GM19043 (cell line): ENCODE measurements at regions not wholly inside any gene's neighbourhood (a gene's known extent, or its start where the extent isn't known, plus 50 kb on each side); places are given as distances from the start of the nearest gene placed in this dataset.

Experiments
- ATAC-seq: cut with Tn5 transposase; IDR thresholded peaks from one replicate; pipeline ENCODE4 v1.9.1; 2021; ENCODE audit warnings: low read depth; ENCODE audit not compliant: unreplicated experiment

- ATAC-seq = no peak
Measured at GRCh38 chr15:46366360-46367007, 731.7 kb downstream of the SQOR start.

- no peak for ATAC-seq
Measured at GRCh38 chr15:46383978-46384377, 749.1 kb downstream of the SQOR start.

- ATAC-seq = no peak
Measured at GRCh38 chr15:46386356-46386755, 751.5 kb downstream of the SQOR start.

GRCh38 chr15:46389739-46390138 is 754.9 kb downstream of the SQOR start:
- ATAC-seq = no peak

- ATAC-seq = no peak
Measured at GRCh38 chr15:46394463-46394862, 759.6 kb downstream of the SQOR start.

GRCh38 chr15:46408312-46408711 is 773.5 kb downstream of the SQOR start:
- no peak for ATAC-seq

- no peak for ATAC-seq
Measured at GRCh38 chr15:46409841-46410301, 775.0 kb downstream of the SQOR start.

- ATAC-seq = no peak
Measured at GRCh38 chr15:46410705-46411104, 775.9 kb downstream of the SQOR start.

GRCh38 chr15:46411900-46412299 is 777.1 kb downstream of the SQOR start:
- ATAC-seq = no peak

GRCh38 chr15:46413799-46414198 is 779.0 kb downstream of the SQOR start:
- no peak for ATAC-seq

GRCh38 chr15:46416544-46416943 is 781.7 kb downstream of the SQOR start:
- ATAC-seq = no peak

GRCh38 chr15:46420990-46421389 is 786.2 kb downstream of the SQOR start:
- no peak for ATAC-seq

- ATAC-seq = no peak
Measured at GRCh38 chr15:46441294-46442062, 806.6 kb downstream of the SQOR start.

- ATAC-seq = no peak
Measured at GRCh38 chr15:46442184-46442583, 807.4 kb downstream of the SQOR start.

- no peak for ATAC-seq
Measured at GRCh38 chr15:46442901-46443590, 808.2 kb downstream of the SQOR start.

- no peak for ATAC-seq
Measured at GRCh38 chr15:46450112-46450809, 815.4 kb downstream of the SQOR start.

- ATAC-seq = no peak
Measured at GRCh38 chr15:46450810-46451182, 816.0 kb downstream of the SQOR start.

- ATAC-seq = no peak
Measured at GRCh38 chr15:46452297-46452820, 817.5 kb downstream of the SQOR start.

GRCh38 chr15:46456456-46456855 is 821.6 kb downstream of the SQOR start:
- no peak for ATAC-seq

- no peak for ATAC-seq
Measured at GRCh38 chr15:46460431-46461094, 825.7 kb downstream of the SQOR start.
